ENCODE measurements at regions not wholly inside any gene's neighbourhood (a gene's known extent, or its start where the extent isn't known, plus 50 kb on each side); places are given as distances from the start of the nearest gene placed in this dataset.

GRCh38 chr1:209416716-209417115 lies 166.8 kb upstream of the CAMK1G start:
- no peak for TF ChIP-seq POLR2AphosphoS5 (IDR thresholded peaks at IDR 0.05; ENCODE audit: insufficient read depth in 1 of 2, low read depth in 1 of 2)
- TF ChIP-seq POLR2A (IDR thresholded peaks at IDR 0.05), result no peak
- no peak for TF ChIP-seq CTCF (IDR thresholded peaks at IDR 0.05)
- Histone ChIP-seq H3K27ac (no peak overlapping the region), H3K36me3 (no peaks in the 10 kb centered on the region), H3K27me3 (no peaks in the 10 kb centered on the region), H3K4me1 (peaks cover 46% of the 10 kb centered on the region), H3K4me3 (no peak overlapping the region), H3K9me3 (no peaks in the 10 kb centered on the region)
- DNase-seq (ENCODE audit: extremely low spot score in 2 of 2), result no peak
- intact Hi-C loops (cut with DNase I), result no loop called here

GRCh38 chr1:209417761-209418160 lies 165.8 kb upstream of the CAMK1G start:
- Histone ChIP-seq H3K36me3 (no peaks in the 10 kb centered on the region), H3K27me3 (no peaks in the 10 kb centered on the region), H3K4me3 (no peak overlapping the region), H3K9me3 (no peaks in the 10 kb centered on the region), H3K27ac (no peak overlapping the region), H3K4me1 (peaks cover 46% of the 10 kb centered on the region)
- TF ChIP-seq CTCF (IDR thresholded peaks at IDR 0.05) (no peak), POLR2AphosphoS5 (IDR thresholded peaks at IDR 0.05; ENCODE audit: insufficient read depth in 1 of 2, low read depth in 1 of 2) (no peak), POLR2A (IDR thresholded peaks at IDR 0.05) (no peak)
- intact Hi-C loops (cut with DNase I), result no loop called here
- DNase-seq (ENCODE audit: extremely low spot score in 2 of 2), result no peak

GRCh38 chr1:209420276-209420675 lies 163.2 kb upstream of the CAMK1G start:
- Histone ChIP-seq H3K4me1 (peaks cover 30% of the 10 kb centered on the region), H3K27me3 (no peaks in the 10 kb centered on the region), H3K4me3 (no peak overlapping the region), H3K36me3 (no peaks in the 10 kb centered on the region), H3K27ac (peak overlapping the region; percentile 44), H3K9me3 (no peaks in the 10 kb centered on the region)
- TF ChIP-seq CTCF (IDR thresholded peaks at IDR 0.05), result no peak
- no peak for TF ChIP-seq POLR2A (IDR thresholded peaks at IDR 0.05)
- no peak for TF ChIP-seq POLR2AphosphoS5 (IDR thresholded peaks at IDR 0.05; ENCODE audit: insufficient read depth in 1 of 2, low read depth in 1 of 2)
- intact Hi-C loops (cut with DNase I), result no loop called here
- no peak for DNase-seq (ENCODE audit: extremely low spot score in 2 of 2)

GRCh38 chr1:209421186-209421585 lies 162.3 kb upstream of the CAMK1G start:
- Histone ChIP-seq H3K27me3 (no peaks in the 10 kb centered on the region), H3K36me3 (no peaks in the 10 kb centered on the region), H3K4me3 (no peak overlapping the region), H3K4me1 (peaks cover 30% of the 10 kb centered on the region), H3K9me3 (no peaks in the 10 kb centered on the region), H3K27ac (peak overlapping the region; percentile 44)
- intact Hi-C loops (cut with DNase I), result no loop called here
- no peak for DNase-seq (ENCODE audit: extremely low spot score in 2 of 2)
- no peak for TF ChIP-seq POLR2A (IDR thresholded peaks at IDR 0.05)
- no peak for TF ChIP-seq POLR2AphosphoS5 (IDR thresholded peaks at IDR 0.05; ENCODE audit: insufficient read depth in 1 of 2, low read depth in 1 of 2)
- TF ChIP-seq CTCF (IDR thresholded peaks at IDR 0.05), result no peak

GRCh38 chr1:209421978-209422680 lies 161.4 kb upstream of the CAMK1G start:
- intact Hi-C loops (cut with DNase I), result no loop called here
- H3K9me3 ChIP-seq, result no peaks in the 10 kb centered on the region
- no peak overlapping the region for H3K4me3 ChIP-seq
- H3K4me1 ChIP-seq, result peaks cover 30% of the 10 kb centered on the region
- no peak overlapping the region for H3K27ac ChIP-seq
- H3K27me3 ChIP-seq, result no peaks in the 10 kb centered on the region
- no peaks in the 10 kb centered on the region for H3K36me3 ChIP-seq
- no peak for DNase-seq (ENCODE audit: extremely low spot score in 2 of 2)
- no peak for TF ChIP-seq CTCF (IDR thresholded peaks at IDR 0.05)
- TF ChIP-seq POLR2A (IDR thresholded peaks at IDR 0.05), result no peak
- no peak for TF ChIP-seq POLR2AphosphoS5 (IDR thresholded peaks at IDR 0.05; ENCODE audit: insufficient read depth in 1 of 2, low read depth in 1 of 2)
